ENCODE measurements at regions not wholly inside any gene's neighbourhood (a gene's known extent, or its start where the extent isn't known, plus 50 kb on each side); places are given as distances from the start of the nearest gene placed in this dataset.

DNA sequence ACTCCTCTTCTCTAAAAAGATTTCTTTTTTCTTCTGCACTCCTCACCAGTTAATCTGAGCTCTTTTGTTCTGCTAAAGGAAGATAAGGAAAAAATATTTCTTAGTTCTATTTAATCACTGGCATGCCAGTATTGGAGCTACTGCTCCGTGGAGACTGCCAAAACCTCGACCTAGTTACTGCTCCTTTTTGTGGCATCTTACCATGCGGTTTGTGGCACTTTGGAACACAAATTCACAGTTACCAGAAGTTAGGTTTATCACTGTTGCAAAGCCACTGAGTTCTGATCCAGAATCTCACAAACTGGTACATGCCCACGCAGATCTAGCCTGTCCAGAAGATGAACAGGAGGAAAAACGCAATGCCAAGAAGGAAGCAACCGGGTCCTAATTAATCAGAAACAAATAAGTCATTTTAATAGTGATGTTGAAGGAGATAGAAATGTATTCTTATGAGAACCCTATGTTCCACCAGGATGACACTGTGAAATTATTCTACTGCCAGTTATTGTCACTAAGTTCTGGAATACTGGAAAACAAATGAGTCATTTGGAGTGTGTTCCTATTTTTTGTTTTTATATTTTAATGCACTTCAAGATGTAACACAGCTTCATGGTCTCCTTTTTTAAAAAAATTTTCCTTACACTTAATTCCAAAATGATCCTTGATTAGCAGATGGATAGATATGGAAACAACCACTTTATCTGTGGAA lies 106.7 kb upstream of the GK2 start:
- POLR2A ChIA-PET (ENCODE audit: low non-redundant PET): no interaction called here
- no peaks in the 10 kb centered on the region for H3K27me3 ChIP-seq (replicated peaks; ENCODE audit: insufficient read depth, low read depth, low read length, poor library complexity)
- BruUV-seq (replicated peaks): no TSS peak
- no peak overlapping the region for H3K4me3 ChIP-seq (ENCODE audit: low read depth, low read length, poor library complexity, severe bottlenecking)
- no peak for TF ChIP-seq EZH2 (IDR thresholded peaks at IDR 0.05; ENCODE audit: borderline replicate concordance, low read depth, low read length, poor library complexity, severe bottlenecking)
- no peak for TF ChIP-seq CTCF (conservative IDR thresholded peaks at IDR 0.05; ENCODE audit: low read depth, low read length)
- no peak overlapping the region for H3K27ac ChIP-seq (ENCODE audit: low read depth, low read length, poor library complexity, severe bottlenecking)
- H3K36me3 ChIP-seq (ENCODE audit: insufficient read depth, low read length, poor library complexity, severe bottlenecking): no peaks in the 10 kb centered on the region
- CTCF ChIA-PET: no interaction called here
- H3K4me1 ChIP-seq (ENCODE audit: insufficient read depth, low read length, poor library complexity, severe bottlenecking): no peaks in the 10 kb centered on the region
- no peak for DNase-seq (ENCODE audit: low spot score)
- no peaks in the 10 kb centered on the region for H3K9me3 ChIP-seq (ENCODE audit: low read depth, low read length, poor library complexity, severe bottlenecking)
- intact Hi-C loops (cut with micrococcal nuclease; ENCODE audit: unreplicated experiment): no loop called here

DNA sequence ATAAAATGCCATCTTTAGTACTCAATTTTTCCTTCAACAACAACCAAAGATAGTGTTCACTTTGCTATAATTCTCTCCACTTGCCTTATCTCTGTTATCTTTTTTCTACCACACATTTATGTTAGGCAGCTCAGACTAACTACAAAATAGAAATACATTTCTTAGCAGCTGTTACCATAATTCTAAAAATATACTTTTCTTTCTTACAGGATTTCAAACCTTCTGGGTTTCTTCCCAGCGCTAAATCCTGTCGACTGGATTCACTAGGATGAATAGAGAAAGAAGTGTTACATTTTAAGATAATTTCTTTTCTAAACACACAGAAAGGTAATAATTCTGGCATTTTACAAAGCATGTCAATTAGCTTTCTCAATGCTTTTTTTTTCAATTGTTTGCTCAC lies 105.5 kb upstream of the GK2 start:
- BruUV-seq (replicated peaks): no TSS peak
- DNase-seq (ENCODE audit: low spot score): no peak
- no peaks in the 10 kb centered on the region for H3K9me3 ChIP-seq (ENCODE audit: low read depth, low read length, poor library complexity, severe bottlenecking)
- no peak overlapping the region for H3K27ac ChIP-seq (ENCODE audit: low read depth, low read length, poor library complexity, severe bottlenecking)
- H3K36me3 ChIP-seq (ENCODE audit: insufficient read depth, low read length, poor library complexity, severe bottlenecking): no peaks in the 10 kb centered on the region
- CTCF ChIA-PET: no interaction called here
- intact Hi-C loops (cut with micrococcal nuclease; ENCODE audit: unreplicated experiment): no loop called here
- H3K4me1 ChIP-seq (ENCODE audit: insufficient read depth, low read length, poor library complexity, severe bottlenecking): no peaks in the 10 kb centered on the region
- no peak for TF ChIP-seq CTCF (conservative IDR thresholded peaks at IDR 0.05; ENCODE audit: low read depth, low read length)
- TF ChIP-seq EZH2 (IDR thresholded peaks at IDR 0.05; ENCODE audit: borderline replicate concordance, low read depth, low read length, poor library complexity, severe bottlenecking): no peak
- POLR2A ChIA-PET (ENCODE audit: low non-redundant PET): no interaction called here
- H3K4me3 ChIP-seq (ENCODE audit: low read depth, low read length, poor library complexity, severe bottlenecking): no peak overlapping the region
- no peaks in the 10 kb centered on the region for H3K27me3 ChIP-seq (replicated peaks; ENCODE audit: insufficient read depth, low read depth, low read length, poor library complexity)

DNA sequence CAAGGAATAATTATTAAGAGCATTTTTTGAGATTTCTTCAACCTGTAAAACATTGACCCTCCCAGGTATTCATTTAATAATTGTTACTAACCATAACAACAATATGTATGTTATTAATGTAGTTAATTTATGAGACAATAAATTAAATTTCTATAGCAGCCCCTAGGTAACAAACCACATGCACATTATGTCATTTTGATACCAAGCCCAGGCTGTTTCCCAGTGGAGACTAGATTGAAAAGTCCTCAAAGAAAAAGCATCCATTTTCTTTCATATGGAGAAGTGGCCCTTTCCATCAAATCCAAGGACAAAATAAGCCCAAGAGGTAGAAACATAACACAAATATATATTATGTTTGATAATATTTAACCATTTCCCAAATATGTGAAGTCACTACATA lies 104.3 kb upstream of the GK2 start:
- no peaks in the 10 kb centered on the region for H3K9me3 ChIP-seq (ENCODE audit: low read depth, low read length, poor library complexity, severe bottlenecking)
- BruUV-seq (replicated peaks): no TSS peak

More for the DNA sequence above, 104.3 kb upstream of the GK2 start:
- Histone ChIP-seq H3K4me1 (ENCODE audit: insufficient read depth, low read length, poor library complexity, severe bottlenecking) (no peaks in the 10 kb centered on the region), H3K27me3 (replicated peaks; ENCODE audit: insufficient read depth, low read depth, low read length, poor library complexity) (no peaks in the 10 kb centered on the region), H3K36me3 (ENCODE audit: insufficient read depth, low read length, poor library complexity, severe bottlenecking) (no peaks in the 10 kb centered on the region), H3K27ac (ENCODE audit: low read depth, low read length, poor library complexity, severe bottlenecking) (no peak overlapping the region), H3K4me3 (ENCODE audit: low read depth, low read length, poor library complexity, severe bottlenecking) (no peak overlapping the region)
- intact Hi-C loops (cut with micrococcal nuclease; ENCODE audit: unreplicated experiment): no loop called here
- POLR2A ChIA-PET (ENCODE audit: low non-redundant PET): no interaction called here
- CTCF ChIA-PET: no interaction called here
- no peak for DNase-seq (ENCODE audit: low spot score)
- TF ChIP-seq CTCF (conservative IDR thresholded peaks at IDR 0.05; ENCODE audit: low read depth, low read length): no peak

All from A673 (cell line).